C4-2B (cell line): ENCODE measurements at regions not wholly inside any gene's neighbourhood (a gene's known extent, or its start where the extent isn't known, plus 50 kb on each side); places are given as distances from the start of the nearest gene placed in this dataset.

Source experiments
- H3K27ac ChIP-seq: fragments of 450-650 bp; 2 replicates; pipeline ENCODE4 v1.5.1; 2017
- CTCF ChIP-seq: fragments of 450-650 bp; conservative IDR thresholded peaks from 2 replicates; pipeline ENCODE4 v1.5.1; 2017; ENCODE audit warnings: mild to moderate bottlenecking
- ZFX ChIP-seq: fragments of 450-650 bp; IDR thresholded peaks from 2 replicates; pipeline ENCODE4 v1.6.1; 2017

- no peak overlapping the region for H3K27ac ChIP-seq
- TF ChIP-seq ZFX: no peak
- TF ChIP-seq CTCF: no peak
Measured at GRCh38 chr1:240021709-240022108, 70.0 kb upstream of the FMN2 start.

GRCh38 chr1:240027059-240027462 lies 64.6 kb upstream of the FMN2 start:
- TF ChIP-seq ZFX: no peak
- TF ChIP-seq CTCF: peak; percentile 96
- no peak overlapping the region for H3K27ac ChIP-seq

GRCh38 chr1:240029418-240029817 lies 62.3 kb upstream of the FMN2 start:
- TF ChIP-seq ZFX: no peak
- no peak overlapping the region for H3K27ac ChIP-seq

- no peak for TF ChIP-seq CTCF
- TF ChIP-seq ZFX: no peak
- no peak overlapping the region for H3K27ac ChIP-seq
Measured at GRCh38 chr1:240030236-240030635, 61.4 kb upstream of the FMN2 start.

GRCh38 chr1:240031009-240031408 lies 60.7 kb upstream of the FMN2 start:
- no peak overlapping the region for H3K27ac ChIP-seq
- TF ChIP-seq CTCF (no peak), ZFX (no peak)

- TF ChIP-seq ZFX (no peak), CTCF (no peak)
- no peak overlapping the region for H3K27ac ChIP-seq
Measured at GRCh38 chr1:240031414-240031813, 60.3 kb upstream of the FMN2 start.

- TF ChIP-seq ZFX: no peak
- no peak for TF ChIP-seq CTCF
- no peak overlapping the region for H3K27ac ChIP-seq
Measured at GRCh38 chr1:240033406-240033805, 58.3 kb upstream of the FMN2 start.

- no peak overlapping the region for H3K27ac ChIP-seq
- no peak for TF ChIP-seq CTCF
- TF ChIP-seq ZFX: no peak
Measured at GRCh38 chr1:240036526-240036925, 55.2 kb upstream of the FMN2 start.
